ENCODE measurements at regions not wholly inside any gene's neighbourhood (a gene's known extent, or its start where the extent isn't known, plus 50 kb on each side); places are given as distances from the start of the nearest gene placed in this dataset.

- DNase-seq (ENCODE audit: low spot score): no peak
These were observed 759.9 kb downstream of the JRKL start for GRCh38 chr11:97149741-97150140.

DNA sequence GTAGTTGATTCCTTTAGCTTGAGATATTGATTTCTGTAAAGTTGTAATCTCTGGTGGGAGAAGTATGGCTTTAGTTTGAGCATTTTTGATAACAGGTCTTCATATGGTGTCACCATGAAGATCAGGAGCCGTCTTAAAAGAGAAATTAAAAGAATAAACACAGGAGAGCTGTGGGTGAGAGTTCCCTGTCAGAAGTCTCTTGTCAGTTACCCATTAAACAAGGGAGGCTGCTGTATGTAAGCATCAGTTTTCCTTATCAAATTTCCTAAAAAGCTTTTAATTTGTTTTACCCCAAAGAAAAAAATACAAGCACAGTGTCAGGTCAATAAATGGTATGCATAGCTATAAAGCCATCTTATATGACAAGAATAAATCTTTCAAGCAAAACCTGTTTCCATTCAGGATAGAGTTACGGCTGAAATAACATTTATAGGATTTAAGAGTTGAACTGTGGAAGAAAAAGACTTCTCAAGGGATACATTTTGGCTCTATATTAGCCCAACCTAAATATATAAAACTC, 767.5 kb downstream of the JRKL start:
- no peak for DNase-seq (ENCODE audit: low spot score)

DNA sequence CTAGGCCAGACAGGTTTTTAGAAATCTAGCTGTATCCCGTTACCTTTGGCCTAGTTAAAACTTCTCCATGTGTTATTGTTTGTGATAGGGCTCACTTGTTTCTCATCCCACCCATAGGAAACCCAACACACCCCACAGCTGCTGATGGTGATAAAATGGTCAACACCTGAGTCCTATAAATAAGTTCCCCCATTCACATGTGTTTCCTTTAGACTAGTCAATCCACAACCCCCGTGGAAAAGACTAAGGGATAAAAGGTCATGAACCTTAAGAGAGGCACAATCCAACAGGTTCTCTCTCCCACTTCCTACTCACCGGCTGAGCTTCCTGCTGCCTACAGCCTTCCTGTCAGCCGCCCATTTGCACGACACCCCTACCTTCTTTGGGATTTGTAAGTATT, 768.4 kb downstream of the JRKL start:
- DNase-seq (ENCODE audit: low spot score): no peak

DNA sequence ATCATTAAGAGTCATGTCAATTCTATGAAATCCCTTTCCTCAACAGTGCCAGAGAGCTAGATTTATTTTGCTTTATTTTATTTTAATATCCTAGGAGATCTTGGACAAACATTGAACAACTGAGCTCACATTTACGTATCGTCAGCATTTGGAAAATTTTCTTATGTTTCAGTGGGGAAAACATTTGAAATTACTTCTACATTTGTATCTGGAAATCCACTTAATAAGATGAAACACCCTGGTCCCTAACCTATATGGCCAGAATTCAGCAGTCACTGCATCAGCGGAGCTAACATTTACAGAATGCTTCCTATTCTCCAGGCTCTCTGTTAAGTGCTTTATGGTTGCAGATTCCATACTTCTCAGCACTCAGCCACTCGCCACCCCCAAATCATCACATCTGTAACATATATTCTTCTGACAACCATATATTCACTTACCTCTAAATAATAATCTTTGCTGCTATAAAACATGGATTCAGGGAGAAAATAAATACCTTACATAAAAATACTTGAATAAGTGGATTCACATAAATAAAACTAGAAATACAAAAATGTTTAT, 773.9 kb downstream of the JRKL start:
- DNase-seq (ENCODE audit: low spot score): no peak

DNA sequence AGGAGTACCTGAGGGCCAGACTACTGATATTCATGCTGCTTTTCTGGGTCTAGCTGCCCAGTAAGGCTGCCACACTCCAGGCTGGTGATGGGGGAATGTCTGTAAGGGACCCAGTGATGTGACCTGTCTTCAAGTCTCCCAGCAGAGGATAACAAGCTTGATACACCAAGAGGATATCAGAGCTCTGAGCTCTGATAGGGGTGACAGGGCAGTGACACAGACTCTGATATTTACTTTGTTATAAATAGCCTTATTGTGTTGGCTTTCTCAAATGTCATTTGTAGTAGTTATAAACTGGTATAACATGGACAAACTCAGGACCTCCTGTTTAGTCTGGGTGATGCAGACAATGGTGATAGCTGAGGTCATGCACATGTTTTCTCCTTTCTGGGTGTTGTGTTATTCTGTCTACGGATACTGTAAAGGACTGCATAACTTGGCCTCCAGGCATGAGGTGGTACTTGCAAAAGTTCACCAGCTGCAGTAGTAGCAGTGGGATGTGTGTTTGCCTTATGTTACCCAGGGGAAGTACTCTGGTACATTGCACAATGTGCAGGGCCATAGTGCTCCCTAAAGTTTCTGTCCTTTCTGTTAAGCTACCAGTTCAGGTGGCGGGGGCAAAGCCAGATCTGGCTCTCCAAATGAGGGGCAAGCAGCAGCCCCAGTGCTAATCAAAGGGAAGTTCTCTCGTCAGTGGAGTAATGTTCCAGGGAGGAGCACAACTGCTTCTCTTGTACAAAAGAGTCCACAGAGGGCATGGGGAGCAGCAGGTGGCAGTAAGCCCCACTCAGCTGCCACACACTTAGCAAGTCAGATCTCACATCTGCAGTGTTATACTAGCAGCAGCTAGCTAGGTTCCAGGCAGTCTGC, 812.2 kb downstream of the JRKL start:
- DNase-seq (ENCODE audit: low spot score): no peak

GRCh38 chr11:97202613-97203292, 812.9 kb downstream of the JRKL start:
- DNase-seq (ENCODE audit: low spot score): no peak

DNA sequence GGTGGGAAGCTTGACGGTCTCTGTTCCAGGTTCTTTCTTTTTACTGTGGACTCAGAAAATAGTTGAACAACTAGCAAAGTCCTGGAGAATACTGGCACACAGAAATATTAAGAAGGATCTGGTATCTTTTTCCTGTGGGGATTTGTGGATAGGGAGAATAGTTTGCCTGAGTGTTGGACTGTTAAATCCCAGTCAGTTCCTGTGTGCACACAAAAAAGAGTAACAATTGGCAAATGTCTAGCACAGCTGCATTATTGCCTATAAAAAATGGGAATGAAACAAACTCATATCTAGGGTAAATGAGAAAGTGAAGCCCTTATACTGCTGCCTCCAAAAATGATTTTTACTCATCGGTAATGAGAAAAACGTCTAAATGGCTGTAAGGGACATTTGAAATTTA, 828.2 kb downstream of the JRKL start:
- no peak for DNase-seq (ENCODE audit: low spot score)

- DNase-seq (ENCODE audit: low spot score): no peak
These were observed 833.8 kb downstream of the JRKL start for GRCh38 chr11:97223647-97224046.

- no peak for DNase-seq (ENCODE audit: low spot score)
These were observed 834.6 kb downstream of the JRKL start for GRCh38 chr11:97224396-97224795.

GRCh38 chr11:97225794-97226193, 836.0 kb downstream of the JRKL start:
- DNase-seq (ENCODE audit: low spot score): no peak

DNA sequence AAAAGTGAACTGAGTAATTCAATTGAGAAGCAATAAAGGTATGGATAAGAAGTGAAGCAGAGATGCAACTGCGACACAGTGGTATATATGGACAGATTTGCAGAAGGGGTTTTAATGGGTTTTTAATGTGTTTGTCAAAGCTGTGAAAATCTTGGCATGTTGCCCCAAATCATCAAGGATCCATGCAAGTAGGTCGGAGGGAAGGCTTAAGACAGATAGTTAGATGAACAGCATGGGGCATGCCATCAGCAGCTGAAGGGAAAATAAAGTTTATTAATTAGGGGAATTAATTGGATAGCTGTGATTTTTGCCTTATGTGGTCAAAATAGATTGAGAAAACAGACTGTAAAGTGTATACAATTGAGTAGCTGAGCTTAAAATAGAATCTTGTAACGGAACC, 840.1 kb downstream of the JRKL start:
- no peak for DNase-seq (ENCODE audit: low spot score)

GRCh38 chr11:97231231-97231630, 841.4 kb downstream of the JRKL start:
- DNase-seq (ENCODE audit: low spot score): no peak

- no peak for DNase-seq (ENCODE audit: low spot score)
These were observed 844.2 kb downstream of the JRKL start for GRCh38 chr11:97234016-97234415.

GRCh38 chr11:97237151-97237550, 847.3 kb downstream of the JRKL start:
- no peak for DNase-seq (ENCODE audit: low spot score)

DNA sequence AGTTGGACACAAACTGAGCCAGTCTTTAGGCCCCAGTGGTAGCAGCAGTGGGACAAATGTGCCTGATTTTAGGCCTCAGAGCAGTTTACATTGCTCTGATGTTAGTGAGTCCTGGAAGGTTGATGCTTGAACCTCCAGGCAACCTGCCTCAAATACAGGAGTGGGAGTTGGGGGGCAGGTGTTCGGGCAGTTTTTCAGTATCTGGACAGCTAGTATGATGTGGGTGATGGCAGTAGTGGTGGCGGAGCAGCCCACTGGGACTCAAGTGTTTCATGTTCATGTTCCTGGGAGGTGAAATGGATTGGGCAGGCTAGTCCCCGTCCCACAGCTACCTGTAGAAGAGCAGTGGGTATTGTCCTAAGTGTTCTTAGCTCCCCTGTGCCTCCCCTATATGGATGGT, 857.8 kb downstream of the JRKL start:
- no peak for DNase-seq (ENCODE audit: low spot score)

DNA sequence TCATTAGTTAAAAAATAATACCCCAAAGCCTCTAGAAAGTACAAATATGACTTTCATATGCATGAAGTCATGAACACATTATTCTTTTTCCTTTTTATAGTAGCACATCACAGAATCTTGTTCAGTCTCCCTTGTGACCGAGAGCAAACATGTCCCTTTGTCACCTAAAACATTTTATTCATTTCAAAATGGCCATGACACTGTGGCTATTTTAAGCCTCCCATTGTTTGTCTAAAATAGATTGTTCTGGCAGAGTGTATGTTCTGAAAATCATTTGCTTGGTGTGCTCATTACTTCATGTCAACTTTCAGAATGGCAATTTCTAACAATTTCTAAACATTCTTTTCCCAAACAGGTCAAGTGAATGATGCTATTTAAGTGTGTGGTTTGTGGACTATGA, 865.0 kb downstream of the JRKL start:
- DNase-seq (ENCODE audit: low spot score): no peak

GRCh38 chr11:97259434-97259833, 869.6 kb downstream of the JRKL start:
- DNase-seq (ENCODE audit: low spot score): no peak

GRCh38 chr11:97259884-97260283, 870.1 kb downstream of the JRKL start:
- no peak for DNase-seq (ENCODE audit: low spot score)

DNA sequence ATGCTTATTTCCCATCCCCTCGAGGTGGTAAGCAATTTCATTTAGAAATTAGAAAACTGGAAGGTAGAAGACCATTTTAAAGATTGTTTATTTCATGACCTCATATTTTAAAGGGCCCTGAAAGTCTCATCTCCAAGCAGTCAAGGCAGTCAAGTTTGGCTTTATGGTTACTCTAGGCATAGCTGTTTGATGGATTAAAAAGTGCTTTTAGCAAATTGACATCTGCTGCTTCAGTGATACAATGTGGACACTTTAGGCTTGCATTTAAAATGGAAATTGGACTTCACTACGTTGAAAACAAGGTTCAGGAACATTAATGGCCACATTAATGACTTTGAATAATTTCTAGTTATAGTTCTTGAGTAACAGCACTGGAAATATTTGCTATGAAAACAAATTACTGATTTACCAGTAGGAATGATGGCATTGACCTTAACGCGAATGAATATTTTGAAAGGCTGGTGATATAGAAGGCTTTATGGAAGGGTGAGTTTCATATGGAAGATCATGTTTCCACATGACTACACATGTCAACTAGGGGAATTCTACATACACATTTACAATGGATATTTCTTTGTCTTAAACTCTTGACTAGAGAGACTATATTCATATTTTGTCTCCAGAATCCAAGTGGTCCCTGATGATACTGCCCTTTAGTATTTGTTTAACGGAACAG, 873.5 kb downstream of the JRKL start:
- no peak for DNase-seq (ENCODE audit: low spot score)

DNA sequence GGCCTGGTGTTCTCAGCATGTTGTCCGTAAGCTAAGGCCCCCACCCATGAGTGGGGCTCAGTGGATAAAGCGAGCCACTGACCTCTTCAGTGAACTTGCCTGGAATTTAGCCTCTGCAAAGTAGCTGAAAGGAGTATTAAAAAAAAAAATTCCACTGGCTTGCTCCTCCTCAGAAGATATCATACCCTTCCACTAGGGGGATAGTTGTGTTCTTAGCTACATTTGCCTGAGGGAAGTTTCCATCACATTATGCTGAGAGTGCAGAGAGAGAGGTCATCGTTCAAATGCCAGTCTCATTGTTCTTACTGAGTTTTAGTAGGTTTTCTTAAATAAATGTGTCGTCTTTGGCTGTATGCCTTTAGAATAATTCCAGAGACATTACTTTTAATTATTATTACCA, 879.7 kb downstream of the JRKL start:
- DNase-seq (ENCODE audit: low spot score): no peak

DNA sequence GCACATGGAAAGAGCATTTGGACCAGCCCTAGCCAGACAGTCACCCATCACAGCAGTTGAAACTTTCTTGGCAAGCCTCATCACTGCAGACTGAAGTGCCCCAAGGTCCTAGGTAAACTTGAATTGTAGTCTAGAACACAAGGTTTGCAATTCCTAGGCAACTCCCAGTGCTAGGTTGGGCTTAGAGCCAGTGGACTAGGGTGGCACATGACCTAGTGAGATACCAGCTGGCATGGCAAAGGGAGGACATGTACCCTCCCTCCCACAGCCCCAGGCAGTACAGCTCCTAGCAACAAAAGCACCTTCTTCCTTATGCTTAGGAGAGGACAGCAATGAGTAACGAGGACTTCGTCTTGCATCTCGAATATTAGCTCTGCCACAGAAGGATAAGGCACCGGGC, 889.5 kb downstream of the JRKL start:
- no peak for DNase-seq (ENCODE audit: low spot score)

- no peak for DNase-seq (ENCODE audit: low spot score)
These were observed 890.5 kb downstream of the JRKL start for GRCh38 chr11:97280347-97280746.

- DNase-seq (ENCODE audit: low spot score): no peak
These were observed 900.0 kb downstream of the JRKL start for GRCh38 chr11:97289823-97290222.

Measured in LoVo (cell line).